MV-4-11 (cell line): ENCODE measurements at regions not wholly inside any gene's neighbourhood (a gene's known extent, or its start where the extent isn't known, plus 50 kb on each side); places are given as distances from the start of the nearest gene placed in this dataset.
"Not testable (repeated sequence)": the region's sequence is repeated elsewhere in the genome, so short reads cannot be mapped to it uniquely, and the experiment has no call there.

Experiments
- DNase-seq: peaks from one replicate; lab custom pipeline; 2025; lab: John Stamatoyannopoulos, UW

DNA sequence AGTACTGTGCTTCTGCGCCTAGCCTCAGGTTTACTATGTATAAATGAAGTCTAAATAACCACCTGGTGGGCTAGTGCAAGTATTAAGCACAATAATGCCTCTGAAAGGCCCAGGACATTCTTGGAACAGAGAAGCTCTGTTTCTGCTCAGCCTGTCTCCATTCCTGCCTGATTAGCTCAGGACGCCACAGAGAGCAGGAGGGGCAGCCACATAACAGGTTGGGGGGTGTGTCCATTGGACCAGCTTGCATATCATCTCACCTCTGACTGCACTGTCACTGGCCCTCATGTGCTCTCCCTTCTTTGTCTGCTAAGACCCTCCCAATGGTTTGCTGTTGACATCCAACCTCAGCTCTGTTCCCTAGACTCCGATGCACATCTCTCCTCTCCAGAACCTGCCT is 52.8 kb upstream of the IKZF1 start:
- no peak for DNase-seq

DNA sequence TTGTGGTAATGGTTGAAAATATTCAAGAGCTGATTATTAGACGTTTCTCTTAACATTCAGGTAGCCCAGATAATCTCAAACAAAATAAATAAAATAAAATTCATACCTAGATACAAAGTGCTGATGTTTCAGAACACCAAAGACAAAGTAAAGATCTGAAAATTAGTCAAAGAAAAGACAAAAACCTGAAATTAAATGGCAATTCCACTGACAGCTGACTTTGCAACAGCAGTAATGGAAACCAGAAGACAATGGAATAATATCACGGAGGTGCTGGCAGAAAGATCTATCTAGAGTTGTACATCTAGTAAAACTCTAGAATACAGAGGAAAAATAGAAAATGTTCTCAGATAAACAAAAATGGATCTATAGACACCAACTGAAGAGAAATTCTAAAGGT is 58.0 kb upstream of the IKZF1 start:
- DNase-seq: no peak

DNA sequence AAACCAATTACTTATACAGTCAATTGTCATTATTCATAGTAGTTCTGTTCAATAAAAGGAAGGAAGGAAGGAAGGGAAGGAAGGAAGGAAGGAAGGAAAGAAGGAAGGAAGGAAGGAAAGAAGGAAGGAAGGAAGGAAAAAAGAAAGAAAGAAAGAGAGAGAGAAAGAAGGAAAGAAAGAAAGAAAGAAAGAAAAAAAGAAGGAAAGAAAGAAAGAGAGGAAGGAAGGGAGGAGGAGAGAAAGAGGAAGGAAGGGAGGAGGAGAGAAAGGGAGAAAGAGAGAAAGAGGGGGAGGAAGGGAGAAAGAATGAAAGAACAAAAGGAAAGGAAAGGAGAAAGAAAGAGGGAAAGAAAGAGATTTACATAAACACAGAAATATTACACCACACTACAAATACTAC is 62.4 kb upstream of the IKZF1 start:
- DNase-seq: not testable (repeated sequence)

DNA sequence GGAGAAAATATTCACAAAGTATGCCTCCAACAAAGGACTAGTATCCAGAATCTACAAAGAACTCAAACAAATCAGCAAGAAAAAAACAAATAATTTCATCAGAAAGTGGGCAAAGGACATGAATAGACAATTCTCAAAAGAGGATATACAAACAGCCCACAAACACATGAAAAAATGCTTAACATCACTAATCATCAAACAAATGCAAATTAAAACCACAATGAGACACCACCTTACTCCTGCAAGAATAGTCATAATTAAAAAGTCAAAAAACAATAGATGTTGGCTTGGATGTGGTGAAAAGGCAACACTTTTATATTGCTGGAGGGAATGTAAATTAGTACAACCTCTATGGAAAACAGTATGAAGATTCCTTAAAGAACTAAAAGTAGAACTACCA is 63.8 kb upstream of the IKZF1 start:
- DNase-seq: not testable (repeated sequence)

DNA sequence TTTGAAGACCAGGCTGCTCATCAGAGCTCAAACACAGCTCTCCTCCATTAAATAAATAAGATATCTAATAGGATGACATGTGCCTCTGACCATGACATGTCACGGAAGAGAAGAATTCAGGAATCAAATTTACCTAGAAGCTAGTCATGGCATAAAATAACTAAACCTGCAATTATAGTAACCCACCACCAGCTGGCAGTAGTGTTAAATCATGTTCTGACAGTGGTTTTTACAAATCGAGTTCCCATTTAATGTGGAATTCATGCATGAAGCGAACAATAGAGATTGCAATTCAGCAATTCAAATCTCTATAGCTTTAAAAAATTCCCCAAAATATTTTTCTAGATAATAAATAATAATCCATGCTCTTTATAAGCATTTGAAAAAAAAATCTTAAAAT is 74.6 kb upstream of the IKZF1 start:
- DNase-seq: peak; percentile 51

DNA sequence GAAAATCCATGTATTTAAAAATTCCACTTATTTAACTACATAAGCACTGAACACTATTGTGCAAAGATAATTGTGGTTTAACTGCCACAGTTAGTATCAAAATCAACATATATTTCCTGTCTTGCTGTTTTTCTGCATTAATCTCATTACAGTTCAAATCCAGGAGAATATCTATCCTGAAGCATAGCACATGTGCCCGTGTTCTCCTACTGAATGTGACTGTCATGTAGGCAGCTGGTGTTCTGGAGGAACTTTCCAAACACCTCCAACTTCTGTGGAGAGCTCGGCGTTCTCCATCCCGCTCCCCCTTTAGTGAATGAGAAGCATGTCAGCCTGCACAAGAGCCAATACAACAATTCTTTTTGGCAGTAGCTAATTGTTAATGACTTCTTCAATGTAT is 76.4 kb upstream of the IKZF1 start:
- DNase-seq: no peak

DNA sequence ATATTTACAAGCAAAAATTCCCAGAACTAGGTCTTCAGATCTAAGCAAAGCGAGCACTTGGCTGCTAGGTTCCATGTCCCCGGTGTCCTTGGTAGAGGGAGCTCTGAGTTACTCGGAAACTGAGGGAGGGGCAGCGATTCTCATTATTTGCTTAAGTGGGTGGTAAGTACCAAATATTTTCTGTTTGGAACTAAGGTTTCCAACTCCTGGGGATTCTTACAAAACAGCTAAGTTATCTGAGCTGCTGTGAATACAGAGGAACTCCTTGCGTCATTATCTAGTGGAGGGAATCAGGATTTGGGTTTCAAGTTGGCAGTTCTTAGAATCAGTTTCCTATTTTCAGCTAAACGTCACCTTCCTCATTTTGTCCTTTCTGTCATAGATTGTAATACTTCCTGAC is 76.8 kb upstream of the IKZF1 start:
- peak; percentile 87 for DNase-seq

DNA sequence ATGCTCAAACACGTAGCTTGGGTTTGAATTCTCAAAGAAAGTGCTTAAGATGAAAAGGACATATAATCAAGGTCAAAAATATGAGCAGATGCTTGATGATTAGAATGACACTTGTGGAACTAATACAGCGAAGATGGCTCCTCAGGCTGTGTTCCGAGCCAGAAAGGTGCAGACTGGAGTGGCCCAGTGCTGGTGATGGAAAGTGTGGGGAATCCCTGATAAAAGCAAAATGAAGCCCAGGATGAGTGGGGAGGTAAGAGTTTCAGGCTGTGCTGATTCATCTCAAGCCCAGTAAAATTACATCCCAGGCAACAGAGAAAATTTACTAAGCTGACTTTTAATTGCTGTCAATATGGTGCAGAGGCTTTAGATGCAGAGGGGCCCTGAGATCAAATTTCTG is 77.8 kb upstream of the IKZF1 start:
- DNase-seq: no peak

DNA sequence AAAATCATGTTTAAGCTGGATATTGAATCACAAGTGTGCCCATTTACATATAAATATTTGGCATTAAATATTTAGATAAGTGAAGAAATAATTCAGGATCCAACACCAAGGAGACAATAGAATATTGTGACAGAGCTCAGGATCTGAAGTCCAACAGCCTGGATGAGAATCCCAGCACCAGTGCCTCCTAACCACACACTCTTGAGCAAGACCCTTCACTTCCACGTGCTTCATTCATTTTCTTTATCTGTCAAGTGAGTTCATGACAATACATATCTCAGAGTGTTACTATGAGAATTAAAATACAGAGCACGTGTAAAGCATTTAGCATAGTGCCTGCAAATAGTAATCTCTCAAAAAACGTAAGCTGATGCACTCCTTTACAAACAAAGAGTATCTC is 78.4 kb upstream of the IKZF1 start:
- peak; percentile 64 for DNase-seq

DNA sequence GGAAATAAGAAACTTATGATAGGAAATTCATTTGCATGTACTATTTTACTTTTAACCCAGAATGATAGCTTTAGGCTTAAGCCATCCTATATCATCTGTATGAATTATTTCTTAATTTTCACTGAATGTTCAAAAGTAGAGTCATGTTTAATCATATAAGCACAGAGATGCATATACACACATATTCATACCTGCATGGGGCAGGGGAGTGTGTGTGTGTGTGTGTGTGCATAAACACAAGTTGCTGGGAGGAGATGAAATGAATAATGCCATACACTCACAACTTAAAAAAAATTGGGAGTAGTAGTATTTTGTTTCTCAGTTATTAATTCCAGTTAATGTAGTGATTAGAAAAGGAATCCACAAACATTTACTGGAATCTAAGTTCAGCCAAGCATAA is 83.1 kb upstream of the IKZF1 start:
- no peak for DNase-seq

DNA sequence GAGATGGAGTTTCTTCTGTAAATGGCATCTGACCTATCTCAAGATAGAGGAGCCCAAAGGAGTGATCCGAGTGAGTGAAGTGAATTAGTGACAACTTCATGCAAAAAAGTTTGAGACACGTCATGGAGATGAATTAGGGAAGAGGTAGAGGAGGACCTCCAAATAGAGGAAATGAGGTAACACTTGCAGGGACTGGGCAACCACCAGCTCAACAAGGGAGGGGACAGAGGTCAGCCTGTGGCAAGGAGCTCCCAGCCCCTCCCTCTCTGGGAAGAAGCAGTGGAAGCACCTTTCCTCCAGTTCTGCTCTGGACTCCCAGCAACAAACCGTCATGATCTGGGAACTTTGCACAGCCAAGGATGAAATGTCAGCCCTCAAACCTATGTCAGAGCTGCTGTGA is 83.5 kb upstream of the IKZF1 start:
- peak; percentile 83 for DNase-seq

DNA sequence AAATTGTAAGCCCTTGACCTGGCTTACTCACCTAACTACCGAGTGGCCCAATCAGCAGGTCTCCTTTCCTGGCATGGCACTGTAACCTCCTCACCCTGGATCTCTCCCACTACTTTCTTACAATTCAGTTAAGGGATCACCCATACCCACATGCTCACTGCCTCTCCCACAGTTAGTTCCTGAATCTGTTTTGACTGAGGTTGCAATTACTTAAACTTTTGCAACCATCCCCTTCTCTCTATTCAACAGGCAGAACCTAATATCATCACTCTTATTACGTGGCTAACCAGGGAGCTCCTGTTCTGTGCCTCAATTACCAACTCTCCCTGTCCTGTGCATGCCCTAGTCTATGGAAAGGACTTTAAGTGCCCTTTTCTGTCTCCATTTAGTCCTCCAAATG is 84.2 kb upstream of the IKZF1 start:
- DNase-seq: peak; percentile 74

DNA sequence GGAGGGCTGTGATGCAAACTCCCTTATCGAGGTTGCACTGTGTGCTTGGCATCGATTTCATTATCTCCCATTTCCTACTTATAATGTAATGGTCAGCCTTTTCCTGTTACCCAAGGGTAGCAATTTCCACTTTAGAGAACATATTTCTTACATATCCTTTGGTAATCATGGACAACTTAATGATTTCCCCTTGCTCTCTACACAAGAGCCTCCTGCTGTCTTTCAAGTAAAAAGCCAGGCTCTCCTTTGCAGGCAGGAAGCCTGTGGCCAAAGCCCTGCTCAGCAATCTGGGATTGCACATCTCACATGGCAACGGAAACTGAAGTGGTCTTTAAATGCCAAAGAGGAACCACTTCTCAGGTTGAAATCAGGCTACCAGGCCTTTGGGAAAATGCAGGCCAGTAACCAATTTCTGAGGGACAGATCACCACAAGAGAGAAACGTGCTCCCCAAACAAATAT is 86.7 kb upstream of the IKZF1 start:
- peak; percentile 82 for DNase-seq

DNA sequence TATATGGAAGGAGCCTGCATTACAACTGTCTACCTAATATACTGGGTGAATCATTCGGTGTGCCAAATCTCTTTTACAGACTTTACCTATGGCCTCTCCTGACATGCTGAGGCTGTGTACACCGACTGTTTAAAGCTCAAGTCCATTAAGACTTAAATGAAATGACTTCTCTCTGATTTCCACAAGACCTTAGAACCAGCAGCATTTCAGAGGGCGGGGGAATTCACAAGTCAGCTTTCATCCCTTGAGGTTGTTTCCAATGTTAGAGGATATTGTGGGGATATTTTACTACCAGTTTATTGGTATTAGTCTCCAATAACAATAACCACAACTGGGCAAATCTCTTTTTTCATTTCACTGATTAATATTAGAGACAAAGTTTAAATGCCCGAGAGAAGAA is 87.1 kb upstream of the IKZF1 start:
- no peak for DNase-seq

DNA sequence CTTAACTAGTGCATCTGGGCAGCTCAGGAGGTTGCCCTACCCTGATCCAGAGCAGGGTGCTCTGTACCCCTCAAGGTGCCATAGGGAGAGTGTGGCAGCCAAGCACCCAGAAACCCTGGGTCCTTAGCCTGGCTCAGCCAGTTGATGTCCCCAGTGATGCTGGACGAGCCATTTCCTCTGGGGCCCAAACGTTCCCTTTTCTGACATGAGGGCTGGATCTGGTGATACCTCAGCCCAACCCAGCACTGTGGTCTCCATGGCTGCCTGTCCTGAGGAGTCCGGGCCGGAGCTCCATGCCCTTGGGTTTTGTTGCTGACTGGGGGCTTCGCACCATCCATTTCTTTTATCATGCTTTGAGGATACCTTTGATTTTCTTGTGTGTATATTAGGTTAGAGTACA is 87.9 kb upstream of the IKZF1 start:
- DNase-seq: no peak

DNA sequence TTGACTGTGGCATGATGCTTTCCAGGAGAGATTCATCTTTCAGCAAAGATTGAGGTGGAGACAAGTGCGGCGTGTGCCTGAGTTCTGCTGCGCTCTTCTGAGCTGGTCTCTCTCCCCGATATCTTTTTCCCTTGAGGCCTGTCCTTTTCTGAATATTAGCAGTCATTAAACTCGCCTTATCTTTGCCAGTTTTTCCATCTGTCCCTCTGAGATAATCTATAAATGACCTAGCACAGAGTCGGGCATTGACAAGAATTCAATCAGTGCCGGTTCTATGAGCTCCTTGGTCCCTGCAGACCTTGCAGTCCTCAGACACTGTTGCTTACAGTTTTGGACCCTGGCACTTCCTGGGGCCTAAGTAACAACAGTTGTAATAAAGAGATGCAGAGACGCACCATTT is 89.7 kb upstream of the IKZF1 start:
- DNase-seq: no peak

DNA sequence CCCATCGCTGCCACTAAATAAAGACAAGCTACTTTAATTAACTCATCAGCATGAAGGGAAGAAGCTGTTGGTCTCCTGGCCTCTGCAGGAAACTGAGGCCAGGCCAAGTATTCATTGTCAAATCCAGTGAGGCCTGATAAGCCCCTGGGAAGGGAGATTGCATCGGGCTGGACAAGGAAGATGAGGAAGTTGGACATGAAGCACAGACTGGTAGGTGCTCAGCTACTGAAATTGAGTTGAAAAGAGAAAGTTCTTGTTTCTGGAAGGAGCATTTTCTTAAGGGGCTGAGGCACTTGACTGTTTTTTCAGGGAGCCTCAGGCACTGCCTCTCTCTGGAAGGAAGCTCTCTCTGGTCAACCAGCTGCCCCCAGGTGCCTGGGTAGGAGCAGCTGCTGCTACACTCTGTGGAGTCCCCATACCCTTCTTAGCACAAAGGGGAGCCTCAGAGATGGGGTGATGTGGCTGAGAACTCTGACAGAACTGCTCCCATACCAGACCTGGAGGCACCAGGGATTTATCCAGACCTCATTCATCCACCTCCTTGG is 90.3 kb upstream of the IKZF1 start:
- DNase-seq: peak; percentile 50

DNA sequence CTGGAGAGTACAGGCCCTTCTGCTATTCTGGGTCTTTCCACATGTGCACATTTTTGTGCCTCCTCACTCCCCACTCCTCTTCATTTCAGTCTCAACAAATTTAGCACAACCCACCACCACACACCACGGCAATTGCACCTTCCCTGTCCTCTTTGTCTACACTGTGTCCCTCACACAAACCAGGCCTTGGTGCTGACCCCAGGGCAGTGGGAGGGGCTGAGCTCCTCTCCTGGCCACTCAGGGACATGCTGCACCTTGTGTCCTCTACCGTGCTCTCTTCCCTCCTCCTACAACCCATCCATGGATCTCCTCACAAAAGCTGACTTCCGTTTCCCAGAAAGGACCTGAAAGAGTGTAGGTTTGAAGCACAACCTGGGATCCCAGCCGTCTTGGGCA is 90.9 kb upstream of the IKZF1 start:
- no peak for DNase-seq

DNA sequence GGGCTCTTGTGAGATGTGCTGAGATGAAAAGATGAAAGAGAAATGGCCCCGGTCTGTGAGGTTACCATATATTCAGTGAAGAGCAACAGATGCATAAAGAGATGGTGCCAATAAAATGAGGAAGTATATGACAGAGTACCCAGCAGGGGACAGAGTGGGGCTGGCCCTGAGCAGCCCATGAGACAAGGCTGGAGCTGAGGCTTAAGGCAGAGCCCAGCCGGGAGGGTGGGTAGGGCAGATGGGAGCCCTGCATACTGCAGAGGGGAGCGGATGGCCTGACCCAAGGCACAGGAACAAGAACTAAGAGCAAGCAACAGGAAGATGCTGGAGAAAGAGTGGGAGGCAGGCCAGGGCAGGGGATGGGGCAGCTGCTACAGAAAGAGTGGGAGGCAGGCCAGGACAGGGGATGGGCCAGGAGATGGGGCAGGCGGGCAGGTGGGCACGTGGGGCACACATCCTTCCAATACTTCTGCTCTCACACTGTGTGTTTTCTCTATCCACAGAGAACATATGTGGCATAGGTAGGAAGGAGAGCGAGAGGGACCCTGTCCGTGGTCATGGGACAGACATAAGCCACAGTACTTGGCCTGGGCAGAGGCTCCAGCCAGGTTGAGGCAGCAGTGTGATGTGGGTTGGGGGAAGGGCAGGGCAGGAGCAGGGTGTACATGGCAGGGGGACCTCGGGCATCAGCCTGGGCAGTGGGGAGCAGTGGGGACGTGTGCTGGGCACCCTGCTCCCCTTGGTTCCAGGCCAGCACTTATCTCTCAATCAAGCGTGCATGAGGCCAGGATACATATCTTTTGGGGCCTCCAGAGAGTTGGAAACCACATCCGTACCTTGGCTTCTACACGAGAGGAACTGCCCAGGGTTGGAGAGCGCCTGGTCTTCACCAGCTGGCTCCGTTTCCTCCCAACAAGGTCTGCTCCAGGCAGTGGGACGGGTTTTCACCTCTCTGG is 91.6 kb upstream of the IKZF1 start:
- DNase-seq: peak; percentile 71

DNA sequence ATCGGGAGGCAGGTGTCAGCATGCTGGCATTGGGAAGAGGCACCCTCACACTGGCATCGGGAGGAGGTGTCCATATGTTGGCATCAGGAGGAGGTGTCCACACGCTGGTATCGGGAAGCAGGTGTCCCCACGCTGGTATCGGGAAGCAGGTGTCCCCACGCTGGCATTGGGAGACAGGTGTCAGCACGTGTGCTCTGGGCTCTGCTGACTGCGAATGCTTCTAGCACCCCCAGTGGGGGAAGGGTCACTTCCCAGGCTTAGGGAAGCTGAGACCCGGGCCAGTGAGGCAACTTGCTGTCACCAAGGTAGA is 92.5 kb upstream of the IKZF1 start:
- no peak for DNase-seq

DNA sequence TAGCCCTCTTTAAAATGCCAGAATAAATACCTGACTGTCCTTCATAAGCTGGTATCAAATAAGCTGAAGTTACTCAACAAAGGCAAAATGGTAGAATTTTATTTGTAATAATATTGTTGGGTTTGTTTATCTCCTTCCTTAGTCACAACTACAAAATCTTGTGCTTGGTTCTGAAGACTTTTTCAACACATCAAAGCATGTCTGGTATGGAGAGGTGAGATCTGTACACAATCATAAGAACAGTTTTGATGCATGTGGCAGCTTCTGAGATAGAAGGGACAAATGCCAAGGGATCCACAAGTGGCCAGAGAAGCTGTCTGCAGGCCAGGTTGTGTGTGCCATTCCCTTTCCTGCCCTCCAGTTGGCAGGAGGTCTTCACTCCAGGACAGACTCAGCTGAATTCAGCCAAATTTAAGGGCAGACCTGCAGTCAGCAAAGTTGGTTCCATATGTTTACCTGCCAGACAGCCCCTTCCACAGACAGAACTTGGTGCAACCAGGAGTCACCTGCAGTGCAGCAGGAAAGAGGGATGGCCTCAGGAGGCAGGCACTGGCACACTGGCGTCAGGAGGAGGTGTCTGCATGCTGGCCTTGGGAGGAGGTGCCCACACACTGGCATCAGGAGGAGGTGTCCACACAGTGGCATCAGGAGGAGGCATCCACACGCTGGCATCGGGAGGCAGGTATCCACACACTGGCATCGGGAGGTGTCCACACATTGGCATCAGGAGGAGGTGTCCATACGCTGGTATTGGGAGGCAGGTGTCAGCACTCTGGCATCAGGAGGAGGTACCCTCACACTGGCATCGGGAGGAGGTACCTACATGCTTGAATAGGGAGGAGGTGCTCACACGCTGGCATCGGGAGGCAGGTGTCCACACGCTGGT is 93.1 kb upstream of the IKZF1 start:
- no peak for DNase-seq

DNA sequence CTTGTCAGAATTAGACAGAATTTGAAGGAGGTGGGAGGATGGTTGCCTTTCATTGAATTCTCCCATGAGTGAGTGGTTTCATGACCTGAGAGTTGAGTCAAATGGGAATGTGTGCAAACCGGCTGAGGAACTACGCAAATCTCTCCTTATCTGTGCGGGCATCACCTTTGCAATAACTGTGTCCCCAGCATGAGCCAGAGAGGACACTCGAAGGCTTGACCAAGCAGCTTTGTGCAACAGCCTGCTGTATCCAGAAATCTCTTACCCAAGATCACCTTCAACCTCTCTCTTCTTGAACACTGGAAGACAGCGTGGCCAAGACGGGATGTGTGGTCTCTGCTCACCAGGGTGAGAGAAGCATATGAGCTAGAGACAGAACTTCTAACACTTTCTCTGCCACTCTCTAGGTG is 93.8 kb upstream of the IKZF1 start:
- DNase-seq: no peak
